SK-N-SH (cell line): ENCODE measurements at regions not wholly inside any gene's neighbourhood (a gene's known extent, or its start where the extent isn't known, plus 50 kb on each side); places are given as distances from the start of the nearest gene placed in this dataset.

Experiments
- CTCF ChIA-PET: fragments of 300-600, 350-600 bp; formaldehyde crosslinking; extraction: SDS; loops from one replicate; lab custom pipeline; 2021; lab: Yijun Ruan, JAX
- POLR2A ChIA-PET: fragments of 350-600 bp; sonication (Branson Sonifier 250); formaldehyde crosslinking; extraction: SDS; loops from one replicate; lab custom pipeline; 2020; ENCODE audit warnings: antibody characterized with exemption, inconsistent platforms; lab: Yijun Ruan, JAX
- DNase-seq: peaks from one replicate; pipeline ENCODE4 v3.0.0; 2012
- H2AFZ ChIP-seq: fragments of 200-600 bp; sonication (generic); 2 replicates; pipeline ENCODE4 v1.8.1; 2016; ENCODE audit warnings: antibody characterized with exemption, mild to moderate bottlenecking, low read depth
- H3F3A ChIP-seq: fragments of 200-600 bp; sonication (generic); replicated peaks from 2 replicates; pipeline ENCODE3; 2016; ENCODE audit warnings: antibody characterized with exemption, mild to moderate bottlenecking; ENCODE audit not compliant: insufficient read depth
- H3K27ac ChIP-seq, 2 experiments: fragments of 200-500 bp in 1 of 2; fragments of 200-600 bp in 1 of 2; sonication (Bioruptor generic) in 1 of 2; sonication (generic), shearing (Covaris generic) in 1 of 2; 2 replicates each; pipeline versions ENCODE4 v1.5.1 to v1.6.1; 2014 to 2016; ENCODE audit warnings: low read depth in 2 of 2, inconsistent platforms in 1 of 2, low read length in 1 of 2, mild to moderate bottlenecking in 1 of 2, mixed read lengths in 1 of 2
- H3K27me3 ChIP-seq: fragments of 200-600 bp; sonication (generic), shearing (Covaris generic); 2 replicates; pipeline ENCODE4 v1.6.1; 2016; ENCODE audit warnings: mixed run types; ENCODE audit not compliant: insufficient read depth
- H3K36me3 ChIP-seq, 2 experiments: fragments of 200-500 bp in 1 of 2; fragments of 200-600 bp in 1 of 2; sonication (Bioruptor generic) in 1 of 2; sonication (generic) in 1 of 2; replicated peaks in 1 of 2; 2 replicates each; pipeline versions ENCODE3 to v1.5.1; 2014 to 2016; ENCODE audit warnings: low read length in 1 of 2, mild to moderate bottlenecking in 1 of 2; ENCODE audit not compliant: insufficient read depth in 2 of 2, control insufficient read depth in 1 of 2
- H3K4me1 ChIP-seq, 2 experiments: fragments of 200-500 bp in 1 of 2; fragments of 200-600 bp in 1 of 2; sonication (Bioruptor generic) in 1 of 2; sonication (generic), shearing (Covaris generic) in 1 of 2; 2 replicates each; pipeline versions ENCODE4 v1.5.1 to v1.6.1; 2014 to 2016; ENCODE audit warnings: low read depth in 1 of 2, low read length in 1 of 2, mixed run types in 1 of 2; ENCODE audit not compliant: insufficient read depth in 2 of 2, control insufficient read depth in 1 of 2
- H3K4me2 ChIP-seq: fragments of 200-600 bp; sonication (generic), shearing (Covaris generic); 2 replicates; pipeline ENCODE4 v1.6.1; 2017; ENCODE audit warnings: mixed run types
- H3K4me3 ChIP-seq, 2 experiments: fragments of 200-500 bp in 1 of 2; fragments of 200-600 bp in 1 of 2; sonication (Bioruptor generic) in 1 of 2; sonication (generic), shearing (Covaris generic) in 1 of 2; 2 replicates each; pipeline versions ENCODE4 v1.5.1 to v1.8.1; 2014 to 2016; ENCODE audit warnings: low read depth in 2 of 2, inconsistent platforms in 1 of 2, low read length in 1 of 2, mild to moderate bottlenecking in 1 of 2, mixed read lengths in 1 of 2, moderate library complexity in 1 of 2
- H3K79me2 ChIP-seq: fragments of 200-600 bp; sonication (generic); 2 replicates; pipeline ENCODE4 v1.8.1; 2017; ENCODE audit warnings: mild to moderate bottlenecking; ENCODE audit not compliant: insufficient read depth
- H3K9ac ChIP-seq: fragments of 200-600 bp; sonication (generic); 2 replicates; pipeline ENCODE4 v1.6.1; 2017; ENCODE audit warnings: mixed run types
- H3K9me2 ChIP-seq: fragments of 200-600 bp; sonication (generic); 2 replicates; pipeline ENCODE4 v1.6.1; 2017; ENCODE audit warnings: mixed run types
- H3K9me3 ChIP-seq: fragments of 200-600 bp; sonication (generic); 2 replicates; pipeline ENCODE4 v1.6.1; 2017; ENCODE audit warnings: mixed run types, mild to moderate bottlenecking, moderate library complexity
- H4K20me1 ChIP-seq: fragments of 200-600 bp; sonication (generic); 2 replicates; pipeline ENCODE4 v1.6.1; 2017; ENCODE audit warnings: mild to moderate bottlenecking, mixed run types; ENCODE audit not compliant: insufficient read depth
- EP300 ChIP-seq, 2 experiments: IDR thresholded peaks; 2 replicates each; pipeline versions ENCODE4 v1.4.0 to v1.6.1; 2012; ENCODE audit warnings: borderline replicate concordance in 1 of 2, low read depth in 1 of 2, low read length in 1 of 2
- FOXJ3 ChIP-seq: sonication (generic); formaldehyde crosslinking; IDR thresholded peaks from 2 replicates; pipeline ENCODE4 v1.5.1; 2020; ENCODE audit warnings: mild to moderate bottlenecking, missing genetic modification reagents
- FOXM1 ChIP-seq: IDR thresholded peaks from 2 replicates; pipeline ENCODE4 v1.4.0; 2012; ENCODE audit warnings: low read depth, mild to moderate bottlenecking
- GABPA ChIP-seq: IDR thresholded peaks from 2 replicates; pipeline ENCODE4 v1.4.0; 2012; ENCODE audit warnings: low read depth, mild to moderate bottlenecking
- JUND ChIP-seq: IDR thresholded peaks from 2 replicates; pipeline ENCODE4 v1.4.0; 2012
- MEF2A ChIP-seq: IDR thresholded peaks from 2 replicates; pipeline ENCODE4 v1.4.0; 2012; ENCODE audit warnings: low read depth, borderline replicate concordance
- NRF1 ChIP-seq: IDR thresholded peaks from 2 replicates; pipeline ENCODE4 v1.6.1; 2012; ENCODE audit warnings: low read depth, mild to moderate bottlenecking, low read length
- POLR2AphosphoS5 ChIP-seq: IDR thresholded peaks from 2 replicates; pipeline ENCODE4 v1.6.1; 2012; ENCODE audit warnings: low read depth, low read length
- RCOR1 ChIP-seq: fragments of 150-350 bp; IDR thresholded peaks from 2 replicates; pipeline ENCODE4 v1.6.1; 2017; ENCODE audit warnings: antibody characterized with exemption, low read length
- RFX5 ChIP-seq: IDR thresholded peaks from 2 replicates; pipeline ENCODE4 v1.6.1; 2012; ENCODE audit warnings: mild to moderate bottlenecking, improper control_type of control experiment, low read length
- RXRA ChIP-seq: IDR thresholded peaks from 2 replicates; pipeline ENCODE4 v1.4.0; 2012; ENCODE audit warnings: low read depth, mild to moderate bottlenecking, borderline replicate concordance
- SIN3A ChIP-seq: IDR thresholded peaks from 2 replicates; pipeline ENCODE4 v1.6.1; 2012; ENCODE audit warnings: low read depth, mild to moderate bottlenecking, low read length, moderate library complexity, borderline replicate concordance
- TAF1 ChIP-seq: IDR thresholded peaks from 2 replicates; pipeline ENCODE4 v1.6.1; 2012; ENCODE audit warnings: low read depth, mild to moderate bottlenecking, low read length, moderate library complexity, borderline replicate concordance
- TCF12 ChIP-seq: IDR thresholded peaks from 2 replicates; pipeline ENCODE4 v1.4.0; 2012
- TEAD4 ChIP-seq: IDR thresholded peaks from 2 replicates; pipeline ENCODE4 v1.4.0; 2012; ENCODE audit warnings: mild to moderate bottlenecking, borderline replicate concordance; ENCODE audit not compliant: insufficient read depth
- WGBS: methylation state at CpG from one replicate; pipeline ENCODE4 v1.1.6; 2017; ENCODE audit warnings: low lambda C conversion rate; 5-methylcytosine and 5-hydroxymethylcytosine counted together
- TF ChIP-seq, protein P1 (sequence below): IDR thresholded peaks from 2 replicates; pipeline ENCODE4 v1.6.1; 2012; ENCODE audit warnings: mild to moderate bottlenecking, low read depth, low read length, moderate library complexity
- TF ChIP-seq, protein P2 (sequence below): IDR thresholded peaks from 2 replicates; pipeline ENCODE4 v1.4.0; 2012; ENCODE audit warnings: low read depth
- TF ChIP-seq, protein P3 (sequence below): fragments of 200-600 bp; sonication (generic); IDR thresholded peaks from 2 replicates; pipeline ENCODE4 v1.6.1; 2017; ENCODE audit warnings: antibody characterized with exemption, mild to moderate bottlenecking, moderate library complexity
- TF ChIP-seq, protein P4 (sequence below): IDR thresholded peaks from 2 replicates; pipeline ENCODE4 v1.4.0; 2012; ENCODE audit warnings: low read depth, borderline replicate concordance
- TF ChIP-seq, protein P5 (sequence below): IDR thresholded peaks from 2 replicates; pipeline ENCODE4; 2012

DNA sequence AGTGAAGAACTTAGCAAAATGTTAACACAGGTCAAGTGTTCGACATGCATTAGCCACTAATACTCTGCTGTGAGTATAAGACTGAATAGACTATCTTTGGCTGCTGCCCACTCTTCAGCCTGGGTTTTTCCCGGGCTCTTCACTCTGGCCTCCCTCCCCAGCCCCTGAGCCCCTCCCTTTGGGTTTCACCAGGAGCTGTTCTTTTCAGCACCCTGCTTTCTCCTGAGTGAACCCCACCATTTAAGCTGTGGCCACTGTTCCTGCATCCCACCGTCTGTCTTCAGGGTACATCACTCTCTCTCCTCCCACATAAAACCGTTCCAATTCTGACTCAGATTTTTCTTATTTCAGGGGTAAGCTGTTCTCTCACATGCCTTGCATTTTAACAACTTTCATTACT lies 92.0 kb upstream of the ASIC2 start:
- Histone ChIP-seq H3K4me3 (no peak overlapping the region), H3K9me3 (no peaks in the 10 kb centered on the region), H3F3A (peaks cover 11% of the 10 kb centered on the region), H3K79me2 (no peaks in the 10 kb centered on the region), H2AFZ (no peak overlapping the region), H3K9me2 (no peaks in the 10 kb centered on the region), H4K20me1 (no peaks in the 10 kb centered on the region), H3K27me3 (no peaks in the 10 kb centered on the region), H3K9ac (no peak overlapping the region), H3K27ac (no peak overlapping the region), H3K4me1 (peaks cover 0 to 4% of the 10 kb centered on the region in 2 experiments; a peak in 1 of 4 replicates), H3K4me2 (no peak overlapping the region), H3K36me3 (no peaks in the 10 kb centered on the region)
- no peak for DNase-seq
- CTCF ChIA-PET: no interaction called here
- POLR2A ChIA-PET: no interaction called here
- TF ChIP-seq, protein P1, sequence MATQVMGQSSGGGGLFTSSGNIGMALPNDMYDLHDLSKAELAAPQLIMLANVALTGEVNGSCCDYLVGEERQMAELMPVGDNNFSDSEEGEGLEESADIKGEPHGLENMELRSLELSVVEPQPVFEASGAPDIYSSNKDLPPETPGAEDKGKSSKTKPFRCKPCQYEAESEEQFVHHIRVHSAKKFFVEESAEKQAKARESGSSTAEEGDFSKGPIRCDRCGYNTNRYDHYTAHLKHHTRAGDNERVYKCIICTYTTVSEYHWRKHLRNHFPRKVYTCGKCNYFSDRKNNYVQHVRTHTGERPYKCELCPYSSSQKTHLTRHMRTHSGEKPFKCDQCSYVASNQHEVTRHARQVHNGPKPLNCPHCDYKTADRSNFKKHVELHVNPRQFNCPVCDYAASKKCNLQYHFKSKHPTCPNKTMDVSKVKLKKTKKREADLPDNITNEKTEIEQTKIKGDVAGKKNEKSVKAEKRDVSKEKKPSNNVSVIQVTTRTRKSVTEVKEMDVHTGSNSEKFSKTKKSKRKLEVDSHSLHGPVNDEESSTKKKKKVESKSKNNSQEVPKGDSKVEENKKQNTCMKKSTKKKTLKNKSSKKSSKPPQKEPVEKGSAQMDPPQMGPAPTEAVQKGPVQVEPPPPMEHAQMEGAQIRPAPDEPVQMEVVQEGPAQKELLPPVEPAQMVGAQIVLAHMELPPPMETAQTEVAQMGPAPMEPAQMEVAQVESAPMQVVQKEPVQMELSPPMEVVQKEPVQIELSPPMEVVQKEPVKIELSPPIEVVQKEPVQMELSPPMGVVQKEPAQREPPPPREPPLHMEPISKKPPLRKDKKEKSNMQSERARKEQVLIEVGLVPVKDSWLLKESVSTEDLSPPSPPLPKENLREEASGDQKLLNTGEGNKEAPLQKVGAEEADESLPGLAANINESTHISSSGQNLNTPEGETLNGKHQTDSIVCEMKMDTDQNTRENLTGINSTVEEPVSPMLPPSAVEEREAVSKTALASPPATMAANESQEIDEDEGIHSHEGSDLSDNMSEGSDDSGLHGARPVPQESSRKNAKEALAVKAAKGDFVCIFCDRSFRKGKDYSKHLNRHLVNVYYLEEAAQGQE: peak; percentile 83
- no peak for TF ChIP-seq FOXM1
- 45% methylated on average over 4 of the region's 4 CpGs for WGBS

DNA sequence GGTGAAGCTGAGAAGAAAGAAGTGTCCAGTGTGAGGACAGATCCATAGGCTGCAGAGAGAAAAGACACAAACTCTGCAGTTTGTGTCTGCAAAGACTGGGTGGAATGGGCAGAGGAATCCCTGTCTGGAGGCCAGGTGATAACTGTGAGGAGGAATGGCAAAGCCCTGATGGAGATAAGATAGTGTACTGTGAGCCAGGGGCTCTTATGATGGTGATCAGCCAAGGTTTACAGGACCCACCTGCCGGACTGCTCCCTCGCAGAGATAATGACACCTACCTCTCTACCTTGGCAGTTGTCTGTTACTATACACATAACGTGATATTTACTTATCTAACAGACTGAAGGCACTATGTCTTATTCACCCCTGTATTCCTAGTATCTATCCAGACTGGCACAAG lies 92.6 kb upstream of the ASIC2 start:
- POLR2A ChIA-PET: no interaction called here
- no peak overlapping the region for H2AFZ ChIP-seq
- no peaks in the 10 kb centered on the region for H3K36me3 ChIP-seq
- no peak overlapping the region for H3K4me3 ChIP-seq
- H3K27ac ChIP-seq: no peak overlapping the region
- TF ChIP-seq, protein P2, sequence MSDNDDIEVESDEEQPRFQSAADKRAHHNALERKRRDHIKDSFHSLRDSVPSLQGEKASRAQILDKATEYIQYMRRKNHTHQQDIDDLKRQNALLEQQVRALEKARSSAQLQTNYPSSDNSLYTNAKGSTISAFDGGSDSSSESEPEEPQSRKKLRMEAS: no peak
- TF ChIP-seq TAF1 (no peak), TEAD4 (no peak), RCOR1 (no peak), NRF1 (no peak), RXRA (no peak), EP300 (IDR thresholded peaks at IDR 0.05; ENCODE audit: borderline replicate concordance in 1 of 2, low read depth in 1 of 2, low read length in 1 of 2) (no peak), TCF12 (no peak), SIN3A (no peak), RFX5 (no peak), JUND (no peak), POLR2AphosphoS5 (no peak), MEF2A (no peak), FOXJ3 (no peak), GABPA (no peak)
- TF ChIP-seq, protein P3, sequence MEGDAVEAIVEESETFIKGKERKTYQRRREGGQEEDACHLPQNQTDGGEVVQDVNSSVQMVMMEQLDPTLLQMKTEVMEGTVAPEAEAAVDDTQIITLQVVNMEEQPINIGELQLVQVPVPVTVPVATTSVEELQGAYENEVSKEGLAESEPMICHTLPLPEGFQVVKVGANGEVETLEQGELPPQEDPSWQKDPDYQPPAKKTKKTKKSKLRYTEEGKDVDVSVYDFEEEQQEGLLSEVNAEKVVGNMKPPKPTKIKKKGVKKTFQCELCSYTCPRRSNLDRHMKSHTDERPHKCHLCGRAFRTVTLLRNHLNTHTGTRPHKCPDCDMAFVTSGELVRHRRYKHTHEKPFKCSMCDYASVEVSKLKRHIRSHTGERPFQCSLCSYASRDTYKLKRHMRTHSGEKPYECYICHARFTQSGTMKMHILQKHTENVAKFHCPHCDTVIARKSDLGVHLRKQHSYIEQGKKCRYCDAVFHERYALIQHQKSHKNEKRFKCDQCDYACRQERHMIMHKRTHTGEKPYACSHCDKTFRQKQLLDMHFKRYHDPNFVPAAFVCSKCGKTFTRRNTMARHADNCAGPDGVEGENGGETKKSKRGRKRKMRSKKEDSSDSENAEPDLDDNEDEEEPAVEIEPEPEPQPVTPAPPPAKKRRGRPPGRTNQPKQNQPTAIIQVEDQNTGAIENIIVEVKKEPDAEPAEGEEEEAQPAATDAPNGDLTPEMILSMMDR: no peak
- TF ChIP-seq, protein P4, sequence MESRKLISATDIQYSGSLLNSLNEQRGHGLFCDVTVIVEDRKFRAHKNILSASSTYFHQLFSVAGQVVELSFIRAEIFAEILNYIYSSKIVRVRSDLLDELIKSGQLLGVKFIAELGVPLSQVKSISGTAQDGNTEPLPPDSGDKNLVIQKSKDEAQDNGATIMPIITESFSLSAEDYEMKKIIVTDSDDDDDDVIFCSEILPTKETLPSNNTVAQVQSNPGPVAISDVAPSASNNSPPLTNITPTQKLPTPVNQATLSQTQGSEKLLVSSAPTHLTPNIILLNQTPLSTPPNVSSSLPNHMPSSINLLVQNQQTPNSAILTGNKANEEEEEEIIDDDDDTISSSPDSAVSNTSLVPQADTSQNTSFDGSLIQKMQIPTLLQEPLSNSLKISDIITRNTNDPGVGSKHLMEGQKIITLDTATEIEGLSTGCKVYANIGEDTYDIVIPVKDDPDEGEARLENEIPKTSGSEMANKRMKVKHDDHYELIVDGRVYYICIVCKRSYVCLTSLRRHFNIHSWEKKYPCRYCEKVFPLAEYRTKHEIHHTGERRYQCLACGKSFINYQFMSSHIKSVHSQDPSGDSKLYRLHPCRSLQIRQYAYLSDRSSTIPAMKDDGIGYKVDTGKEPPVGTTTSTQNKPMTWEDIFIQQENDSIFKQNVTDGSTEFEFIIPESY: no peak
- TF ChIP-seq, protein P5, sequence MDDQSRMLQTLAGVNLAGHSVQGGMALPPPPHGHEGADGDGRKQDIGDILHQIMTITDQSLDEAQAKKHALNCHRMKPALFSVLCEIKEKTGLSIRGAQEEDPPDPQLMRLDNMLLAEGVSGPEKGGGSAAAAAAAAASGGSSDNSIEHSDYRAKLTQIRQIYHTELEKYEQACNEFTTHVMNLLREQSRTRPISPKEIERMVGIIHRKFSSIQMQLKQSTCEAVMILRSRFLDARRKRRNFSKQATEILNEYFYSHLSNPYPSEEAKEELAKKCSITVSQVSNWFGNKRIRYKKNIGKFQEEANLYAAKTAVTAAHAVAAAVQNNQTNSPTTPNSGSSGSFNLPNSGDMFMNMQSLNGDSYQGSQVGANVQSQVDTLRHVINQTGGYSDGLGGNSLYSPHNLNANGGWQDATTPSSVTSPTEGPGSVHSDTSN: no peak
- no peak overlapping the region for H3K4me2 ChIP-seq
- H3F3A ChIP-seq: peaks cover 14% of the 10 kb centered on the region
- no peaks in the 10 kb centered on the region for H3K9me2 ChIP-seq
- no peak overlapping the region for H3K9ac ChIP-seq
- no peak for DNase-seq
- H4K20me1 ChIP-seq: no peaks in the 10 kb centered on the region
- 68% methylated on average over 3 of the region's 3 CpGs for WGBS
- no peaks in the 10 kb centered on the region for H3K27me3 ChIP-seq
- CTCF ChIA-PET: no interaction called here
- H3K9me3 ChIP-seq: no peaks in the 10 kb centered on the region
- no peaks in the 10 kb centered on the region for H3K79me2 ChIP-seq
- H3K4me1 ChIP-seq: peaks cover 0 to 4% of the 10 kb centered on the region in 2 experiments; a peak in 1 of 4 replicates
